OCI-LY7 (cell line): ENCODE measurements at regions not wholly inside any gene's neighbourhood (a gene's known extent, or its start where the extent isn't known, plus 50 kb on each side); places are given as distances from the start of the nearest gene placed in this dataset.

Experiments
- BruUV-seq: library from RNA; stranded (reverse); fragments of 400-500 nt; replicated peaks from 2 replicates; lab custom pipeline; 2021; lab: Mats Ljungman, UMichigan
- CTCF ChIA-PET: fragments of 300-600 bp; sonication (Branson Sonifier 250); formaldehyde crosslinking; loops from one replicate; lab custom pipeline; 2022; ENCODE audit warnings: antibody characterized with exemption; ENCODE audit not compliant: unreplicated experiment; lab: Charles Lee
- POLR2A ChIA-PET: fragments of 300-600 bp; sonication (Branson Sonifier 250); formaldehyde crosslinking; loops from one replicate; lab custom pipeline; 2022; ENCODE audit warnings: antibody characterized with exemption; lab: Charles Lee
- DNase-seq: peaks from one replicate; pipeline ENCODE4 v3.0.0-alpha.2; 2015; ENCODE audit warnings: low spot score
- H2AFZ ChIP-seq: fragments of 200-600 bp; sonication (generic), shearing (Covaris generic); 2 replicates; pipeline ENCODE4 v1.6.1; 2014; ENCODE audit warnings: mild to moderate bottlenecking, antibody characterized with exemption, low read length, moderate library complexity
- H3K27ac ChIP-seq: fragments of 200-600 bp; sonication (generic); 2 replicates; pipeline ENCODE4 v1.5.1; 2014; ENCODE audit warnings: mixed run types, low read depth, mild to moderate bottlenecking, moderate library complexity, low read length, inconsistent platforms; ENCODE audit not compliant: poor library complexity, severe bottlenecking
- H3K36me3 ChIP-seq: fragments of 200-600 bp; sonication (generic); 2 replicates; pipeline ENCODE4 v1.6.1; 2014; ENCODE audit warnings: mild to moderate bottlenecking, antibody characterized with exemption, low read length, moderate library complexity, mixed read lengths; ENCODE audit not compliant: insufficient read depth
- H3K4me1 ChIP-seq: fragments of 200-600 bp; sonication (generic); 2 replicates; pipeline ENCODE4 v1.5.1; 2014; ENCODE audit warnings: mild to moderate bottlenecking, low read length; ENCODE audit not compliant: insufficient read depth, poor library complexity, severe bottlenecking
- H3K4me2 ChIP-seq: fragments of 200-600 bp; sonication (generic); 2 replicates; pipeline ENCODE4 v1.6.1; 2014; ENCODE audit warnings: mild to moderate bottlenecking, low read length
- H3K4me3 ChIP-seq: fragments of 200-600 bp; sonication (generic); 2 replicates; pipeline ENCODE4 v1.5.1; 2014; ENCODE audit warnings: mild to moderate bottlenecking, low read depth, low read length; ENCODE audit not compliant: poor library complexity, severe bottlenecking
- H3K79me2 ChIP-seq: fragments of 200-600 bp; sonication (generic); 2 replicates; pipeline ENCODE4 v1.6.1; 2016; ENCODE audit warnings: low read depth, mild to moderate bottlenecking, low read length, moderate library complexity, mixed read lengths; ENCODE audit not compliant: insufficient read depth
- H3K9me2 ChIP-seq: fragments of 200-600 bp; sonication (generic); 2 replicates; pipeline ENCODE4 v1.6.1; 2016; ENCODE audit warnings: mild to moderate bottlenecking, low read length, mixed read lengths; ENCODE audit not compliant: insufficient read depth
- H3K9me3 ChIP-seq: fragments of 200-600 bp; sonication (generic); 2 replicates; pipeline ENCODE4 v1.6.1; 2014; ENCODE audit warnings: mild to moderate bottlenecking, mixed run types, low read length, mixed read lengths
- H4K20me1 ChIP-seq: fragments of 200-600 bp; sonication (generic); 2 replicates; pipeline ENCODE4 v1.6.1; 2014; ENCODE audit warnings: mild to moderate bottlenecking, antibody characterized with exemption, low read length, moderate library complexity, mixed read lengths; ENCODE audit not compliant: insufficient read depth
- EZH2phosphoT487 ChIP-seq: fragments of 200-600 bp; sonication (generic); IDR thresholded peaks from 2 replicates; pipeline ENCODE4 v1.6.1; 2018; ENCODE audit warnings: low read depth, borderline replicate concordance, mild to moderate bottlenecking, mixed run types, antibody characterized with exemption, low read length, moderate library complexity, mixed read lengths
- intact Hi-C: fragments of 100-400 bp; cut with micrococcal nuclease; formaldehyde crosslinking; loops from one replicate; pipeline ENCODE4 v1.10.0; 2022; ENCODE audit not compliant: unreplicated experiment
- TF ChIP-seq, protein P1 (sequence below): fragments of 200-600 bp; sonication (generic); conservative IDR thresholded peaks from 2 replicates; pipeline ENCODE4 v1.5.1; 2014; ENCODE audit warnings: mild to moderate bottlenecking, antibody characterized with exemption, low read length, moderate library complexity, mixed read lengths

DNA sequence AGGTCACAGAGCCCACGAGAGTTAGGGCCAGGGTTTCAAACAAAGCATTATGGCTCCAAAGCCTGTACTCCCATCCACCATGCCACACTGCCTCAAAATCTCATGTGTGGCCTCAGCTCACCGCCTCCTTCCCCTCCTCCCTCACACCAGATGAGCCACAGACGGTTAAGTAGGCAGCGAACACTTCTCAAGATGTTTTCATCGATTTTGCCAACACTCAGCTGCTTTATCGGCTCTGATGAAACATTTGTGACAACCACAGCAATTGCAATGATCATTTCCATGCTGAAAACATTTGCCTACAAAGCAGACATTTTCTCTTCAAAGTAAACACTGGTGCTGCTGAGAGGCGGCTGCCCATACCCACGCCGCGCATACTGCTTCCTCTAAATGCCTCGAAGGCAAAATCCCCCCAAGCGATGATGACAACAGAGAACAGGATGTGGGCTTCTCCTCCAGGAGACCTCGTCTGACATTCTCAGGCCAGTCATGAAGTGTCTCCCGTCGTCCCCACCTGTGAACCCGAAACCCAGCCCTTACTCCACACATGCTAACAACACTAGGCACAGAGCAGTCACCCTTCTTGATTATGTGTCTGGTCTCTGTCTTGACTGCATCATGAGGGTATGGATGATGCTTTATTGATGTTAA is 599.2 kb downstream of the SOX6 start:
- no peak for DNase-seq
- BruUV-seq = no TSS peak

DNA sequence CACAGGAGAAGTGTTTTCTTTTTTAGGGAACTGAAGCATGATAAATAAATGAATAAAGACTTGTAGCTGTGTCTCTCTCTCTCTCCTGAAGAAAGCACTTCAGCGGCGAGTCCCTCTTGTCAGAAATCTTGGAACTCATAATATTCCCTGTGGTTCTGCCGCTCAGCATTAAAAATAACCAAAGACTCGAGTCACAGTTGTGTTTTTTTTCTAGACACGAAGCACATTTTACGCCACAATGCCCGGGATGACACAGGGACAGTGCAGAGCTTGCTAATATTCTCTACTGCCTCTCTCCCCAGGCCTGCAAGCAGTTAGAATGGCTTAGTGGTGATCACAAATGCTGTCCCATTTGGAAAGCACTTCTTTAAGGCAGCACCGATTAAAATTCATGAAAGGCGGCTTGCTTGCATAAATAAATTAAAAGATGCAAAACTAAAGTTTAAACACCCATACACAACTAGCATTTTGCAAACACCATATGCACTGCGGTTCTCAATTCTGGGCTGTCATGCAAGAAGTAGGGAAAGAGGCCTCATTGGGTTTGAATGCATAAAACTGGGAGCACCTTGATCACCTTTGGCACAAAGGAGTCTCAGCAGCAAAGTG is 597.4 kb downstream of the SOX6 start:
- no peaks in the 10 kb centered on the region for H4K20me1 ChIP-seq
- intact Hi-C loops = no loop called here
- H3K9me2 ChIP-seq = no peaks in the 10 kb centered on the region
- ChIA-PET POLR2A (interaction anchor here (0.6 kb wide), 2 partner anchors 14 to 351 kb away, joined by 3 to 4 read pairs; no protein-coding TSS in a partner anchor), CTCF (no interaction called here)
- no peak overlapping the region for H3K4me3 ChIP-seq
- TF ChIP-seq EZH2phosphoT487 = no peak
- TF ChIP-seq, protein P1, sequence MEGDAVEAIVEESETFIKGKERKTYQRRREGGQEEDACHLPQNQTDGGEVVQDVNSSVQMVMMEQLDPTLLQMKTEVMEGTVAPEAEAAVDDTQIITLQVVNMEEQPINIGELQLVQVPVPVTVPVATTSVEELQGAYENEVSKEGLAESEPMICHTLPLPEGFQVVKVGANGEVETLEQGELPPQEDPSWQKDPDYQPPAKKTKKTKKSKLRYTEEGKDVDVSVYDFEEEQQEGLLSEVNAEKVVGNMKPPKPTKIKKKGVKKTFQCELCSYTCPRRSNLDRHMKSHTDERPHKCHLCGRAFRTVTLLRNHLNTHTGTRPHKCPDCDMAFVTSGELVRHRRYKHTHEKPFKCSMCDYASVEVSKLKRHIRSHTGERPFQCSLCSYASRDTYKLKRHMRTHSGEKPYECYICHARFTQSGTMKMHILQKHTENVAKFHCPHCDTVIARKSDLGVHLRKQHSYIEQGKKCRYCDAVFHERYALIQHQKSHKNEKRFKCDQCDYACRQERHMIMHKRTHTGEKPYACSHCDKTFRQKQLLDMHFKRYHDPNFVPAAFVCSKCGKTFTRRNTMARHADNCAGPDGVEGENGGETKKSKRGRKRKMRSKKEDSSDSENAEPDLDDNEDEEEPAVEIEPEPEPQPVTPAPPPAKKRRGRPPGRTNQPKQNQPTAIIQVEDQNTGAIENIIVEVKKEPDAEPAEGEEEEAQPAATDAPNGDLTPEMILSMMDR = no peak
- H3K79me2 ChIP-seq = no peaks in the 10 kb centered on the region
- H2AFZ ChIP-seq = no peak overlapping the region
- H3K4me2 ChIP-seq = no peak overlapping the region
- BruUV-seq = no TSS peak
- H3K27ac ChIP-seq = no peak overlapping the region
- no peaks in the 10 kb centered on the region for H3K9me3 ChIP-seq
- no peaks in the 10 kb centered on the region for H3K4me1 ChIP-seq
- H3K36me3 ChIP-seq = no peaks in the 10 kb centered on the region
- DNase-seq = no peak

More for the DNA sequence above, 599.2 kb downstream of the SOX6 start:
- Histone ChIP-seq H3K36me3 (no peaks in the 10 kb centered on the region), H3K27ac (no peak overlapping the region), H4K20me1 (no peaks in the 10 kb centered on the region), H3K9me3 (no peaks in the 10 kb centered on the region), H3K9me2 (no peaks in the 10 kb centered on the region), H3K4me3 (no peak overlapping the region), H3K4me1 (no peaks in the 10 kb centered on the region), H3K4me2 (no peak overlapping the region), H3K79me2 (no peaks in the 10 kb centered on the region), H2AFZ (no peak overlapping the region)
- CTCF ChIA-PET = no interaction called here
- intact Hi-C loops = no loop called here
- no peak for TF ChIP-seq EZH2phosphoT487
- TF ChIP-seq, protein P1 = no peak
- POLR2A ChIA-PET = no interaction called here

DNA sequence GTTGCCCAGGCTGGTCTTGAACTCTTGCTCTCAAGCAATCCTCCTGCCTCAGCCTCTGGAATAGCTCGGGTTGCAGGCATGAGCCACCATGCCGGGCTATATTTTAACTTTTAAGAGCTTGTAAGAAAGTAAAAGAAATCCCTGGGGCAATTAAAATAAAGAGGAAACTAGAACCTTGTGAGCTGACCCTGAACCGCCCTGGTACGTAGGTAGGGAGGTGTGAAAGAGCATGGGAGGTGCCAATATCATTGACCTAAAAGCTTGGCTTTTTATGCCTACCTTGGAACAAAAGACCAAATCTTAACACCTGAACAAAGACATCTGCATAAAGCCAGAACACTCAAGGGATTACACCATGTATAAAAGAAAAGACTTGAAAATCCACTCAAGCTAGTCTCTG is 595.1 kb downstream of the SOX6 start:
- no peaks in the 10 kb centered on the region for H3K36me3 ChIP-seq
- DNase-seq = no peak
- H3K4me2 ChIP-seq = no peak overlapping the region
- no peaks in the 10 kb centered on the region for H3K9me3 ChIP-seq
- H3K4me1 ChIP-seq = no peaks in the 10 kb centered on the region
- POLR2A ChIA-PET = interaction anchor here (0.6 kb wide), 1 partner anchor 1023 kb away, joined by 7 read pairs; no protein-coding TSS in a partner anchor
- H4K20me1 ChIP-seq = no peaks in the 10 kb centered on the region
- H3K79me2 ChIP-seq = no peaks in the 10 kb centered on the region
- intact Hi-C loops = no loop called here
- TF ChIP-seq EZH2phosphoT487 = no peak
- TF ChIP-seq, protein P1 = no peak
- no peak overlapping the region for H3K4me3 ChIP-seq
- H3K27ac ChIP-seq = no peak overlapping the region
- H2AFZ ChIP-seq = no peak overlapping the region
- CTCF ChIA-PET = no interaction called here
- no TSS peak for BruUV-seq
- H3K9me2 ChIP-seq = no peaks in the 10 kb centered on the region
